Dendritic cell treated with granulocyte-macrophage colony-stimulating factor and Interleukin-4, amounts not matched to agents 40 ng/mL and 50 ng/mL, for 4 days (primary cell): ENCODE measurements at regions not wholly inside any gene's neighbourhood (a gene's known extent, or its start where the extent isn't known, plus 50 kb on each side); places are given as distances from the start of the nearest gene placed in this dataset.
"Not testable (repeated sequence)": the region's sequence is repeated elsewhere in the genome, so short reads cannot be mapped to it uniquely, and the experiment has no call there.

Experiments
- H3K27ac Mint-ChIP-seq: one replicate; pipeline ENCODE4 v1.8.0; 2022; ENCODE audit warnings: mild to moderate bottlenecking, mixed read lengths
- H3K27me3 Mint-ChIP-seq: one replicate; pipeline ENCODE4 v1.8.0; 2022; ENCODE audit warnings: mild to moderate bottlenecking, mixed read lengths
- H3K36me3 Mint-ChIP-seq: one replicate; pipeline ENCODE4 v1.8.0; 2022; ENCODE audit warnings: low read depth, mixed read lengths
- H3K4me1 Mint-ChIP-seq: one replicate; pipeline ENCODE4 v1.8.0; 2022; ENCODE audit warnings: low read depth, mixed read lengths
- H3K4me3 Mint-ChIP-seq: one replicate; pipeline ENCODE4 v1.8.0; 2022; ENCODE audit warnings: mild to moderate bottlenecking, moderate library complexity, mixed read lengths
- H3K9me3 Mint-ChIP-seq: one replicate; pipeline ENCODE4 v1.8.0; 2022; ENCODE audit warnings: mixed read lengths
- intact Hi-C: fragments of 100-400 bp; cut with micrococcal nuclease; formaldehyde crosslinking; loops from one replicate; pipeline ENCODE4 v1.15.0; 2022

DNA sequence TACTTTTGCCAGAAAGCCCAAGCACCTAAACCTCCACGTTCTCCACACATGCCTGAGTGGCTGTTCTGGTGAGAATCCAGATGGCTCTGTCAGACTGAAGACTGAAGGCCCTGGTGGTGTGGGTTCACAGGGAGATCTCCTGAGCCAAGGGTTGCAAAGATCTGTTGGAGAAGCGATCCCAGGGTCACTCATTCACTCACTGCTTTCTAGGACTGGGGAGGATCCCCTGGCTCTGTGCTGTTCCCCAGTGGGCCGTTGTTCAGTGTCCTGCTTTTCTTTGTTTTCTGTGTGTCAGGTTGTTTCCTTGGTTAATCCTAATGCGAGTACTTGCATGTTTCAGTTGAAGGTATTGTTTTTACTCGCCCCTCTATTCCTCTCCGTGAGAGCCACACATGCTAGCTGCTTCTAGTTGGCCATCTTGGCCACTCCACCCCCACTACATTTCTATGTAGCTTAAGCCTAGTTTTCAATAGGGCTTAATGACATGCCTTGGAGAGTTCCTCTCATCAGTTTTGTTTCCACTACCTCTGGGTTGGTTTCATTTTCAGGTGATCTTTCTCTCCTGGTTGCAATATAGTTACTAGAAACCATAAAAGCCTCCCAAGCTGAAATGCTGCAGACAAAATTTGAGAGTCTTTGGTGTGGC lies 144.5 kb upstream of the SLC38A2 start:
- H3K4me1 Mint-ChIP-seq = peaks cover 9% of the 10 kb centered on the region
- intact Hi-C loops = no loop called here

DNA sequence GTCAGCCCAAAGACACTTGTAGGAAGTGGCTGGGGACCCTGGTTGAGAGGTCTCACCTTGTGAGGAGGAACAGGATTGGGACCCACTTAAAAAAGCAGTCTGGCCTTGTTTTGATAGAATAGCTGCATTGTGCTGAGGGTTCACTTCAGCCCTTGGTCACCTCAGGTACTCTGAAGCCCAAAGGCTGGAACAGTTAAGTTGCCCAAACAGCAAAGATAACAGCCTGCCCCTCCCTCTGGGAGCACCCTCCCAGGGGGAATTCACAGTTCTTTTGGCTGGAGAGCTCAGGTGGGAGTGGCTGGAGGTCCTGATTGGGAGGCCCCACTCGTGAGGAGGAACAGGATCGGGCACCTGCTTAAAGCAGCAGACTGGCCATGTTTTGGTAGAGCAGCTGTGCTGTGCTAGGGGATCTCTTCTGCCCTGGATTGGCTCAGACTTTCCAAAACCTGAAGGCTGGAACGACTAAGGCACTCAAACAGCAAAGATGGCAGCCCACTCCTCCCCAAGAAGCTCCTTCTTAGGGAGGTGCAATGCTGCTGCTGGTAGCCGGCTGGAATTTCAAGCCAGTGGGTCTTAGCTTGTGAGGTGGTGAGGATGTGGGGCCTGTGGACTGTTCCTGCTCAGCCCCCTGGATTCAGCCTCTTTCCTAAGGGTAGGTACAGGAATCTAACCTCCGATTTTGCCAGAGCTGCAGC lies 143.8 kb upstream of the SLC38A2 start:
- Mint-ChIP-seq H3K9me3 (peaks cover under 1% of the 10 kb centered on the region), H3K4me3 (no peak overlapping the region), H3K27me3 (no peaks in the 10 kb centered on the region), H3K36me3 (no peaks in the 10 kb centered on the region), H3K4me1 (peaks cover 5% of the 10 kb centered on the region), H3K27ac (no peak overlapping the region)
- intact Hi-C loops = no loop called here

More for the DNA sequence above, 144.5 kb upstream of the SLC38A2 start:
- Mint-ChIP-seq H3K9me3 (no peaks in the 10 kb centered on the region), H3K36me3 (no peaks in the 10 kb centered on the region), H3K27me3 (no peaks in the 10 kb centered on the region), H3K4me3 (no peak overlapping the region), H3K27ac (no peak overlapping the region)

DNA sequence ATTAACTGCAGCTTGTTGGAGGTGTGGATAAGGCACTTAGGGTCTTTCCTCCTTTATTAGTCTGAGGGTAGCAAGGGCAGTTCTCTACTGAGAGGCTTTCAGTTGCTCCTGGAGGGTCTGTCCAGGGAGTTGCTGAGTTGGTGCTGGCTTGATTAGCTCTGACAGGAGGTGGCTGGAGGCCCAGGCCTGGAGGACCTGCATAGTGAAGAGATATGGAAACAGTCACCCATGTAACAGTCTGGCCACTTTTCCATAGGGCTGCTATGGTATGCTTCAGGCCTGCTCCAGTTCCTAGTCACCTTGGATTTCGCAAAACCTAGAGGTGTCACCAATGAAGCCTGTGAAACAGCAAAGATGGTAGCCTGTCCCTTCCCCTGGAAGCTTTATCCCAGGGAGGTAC lies 143.3 kb upstream of the SLC38A2 start:
- Mint-ChIP-seq H3K4me1 (peaks cover 5% of the 10 kb centered on the region), H3K36me3 (no peaks in the 10 kb centered on the region)

DNA sequence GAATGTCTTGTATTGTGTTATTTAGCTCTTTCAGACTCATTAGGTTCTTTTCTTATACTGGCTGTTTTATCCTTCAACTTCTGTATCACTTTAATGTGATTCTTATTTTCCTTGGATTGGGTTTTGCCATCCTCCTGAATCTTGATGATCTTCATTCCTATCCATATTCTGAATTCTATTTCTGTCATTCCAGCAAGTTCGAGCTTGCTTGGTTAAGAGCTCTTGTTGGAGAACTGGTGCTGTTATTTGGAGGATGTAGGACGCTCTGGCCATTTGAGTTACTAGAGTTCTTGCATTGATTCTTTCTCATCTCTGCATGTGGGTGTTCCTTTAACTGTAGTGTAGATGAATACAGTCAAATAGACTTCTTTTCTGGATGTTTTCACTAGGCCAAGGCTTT lies 142.3 kb upstream of the SLC38A2 start:
- no peaks in the 10 kb centered on the region for H3K27me3 Mint-ChIP-seq
- H3K9me3 Mint-ChIP-seq = peaks cover 15% of the 10 kb centered on the region
- intact Hi-C loops = no loop called here
- H3K4me3 Mint-ChIP-seq = no peak overlapping the region
- no peaks in the 10 kb centered on the region for H3K36me3 Mint-ChIP-seq
- H3K27ac Mint-ChIP-seq = no peak overlapping the region
- H3K4me1 Mint-ChIP-seq = peaks cover 5% of the 10 kb centered on the region

More for the DNA sequence above, 143.3 kb upstream of the SLC38A2 start:
- Mint-ChIP-seq H3K27ac (no peak overlapping the region), H3K9me3 (peaks cover 6% of the 10 kb centered on the region), H3K4me3 (no peak overlapping the region), H3K27me3 (no peaks in the 10 kb centered on the region)
- intact Hi-C loops = no loop called here

DNA sequence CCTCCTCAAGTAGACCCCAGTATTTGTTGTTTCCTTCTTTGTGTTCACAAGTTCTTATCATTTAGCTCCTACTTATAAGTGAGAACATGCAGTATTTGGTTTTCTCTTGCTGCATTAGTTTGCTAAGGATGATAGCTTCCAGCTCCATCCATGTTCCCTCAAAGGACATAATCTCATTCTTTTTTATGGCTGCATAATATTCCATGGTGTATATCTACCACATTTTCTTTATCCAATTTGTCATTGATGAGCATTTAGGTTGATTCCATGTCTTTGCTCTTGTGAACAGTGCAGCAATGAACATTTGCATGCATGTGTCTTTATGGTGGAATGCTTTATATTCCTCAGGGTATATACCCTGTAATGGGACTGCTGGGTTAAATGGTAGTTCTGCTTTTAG lies 137.7 kb upstream of the SLC38A2 start:
- H3K27me3 Mint-ChIP-seq, H3K4me3 Mint-ChIP-seq, H3K4me1 Mint-ChIP-seq, H3K27ac Mint-ChIP-seq, H3K36me3 Mint-ChIP-seq, intact Hi-C loops: not testable (repeated sequence)
- H3K9me3 Mint-ChIP-seq = peaks cover 54% of the 10 kb centered on the region

DNA sequence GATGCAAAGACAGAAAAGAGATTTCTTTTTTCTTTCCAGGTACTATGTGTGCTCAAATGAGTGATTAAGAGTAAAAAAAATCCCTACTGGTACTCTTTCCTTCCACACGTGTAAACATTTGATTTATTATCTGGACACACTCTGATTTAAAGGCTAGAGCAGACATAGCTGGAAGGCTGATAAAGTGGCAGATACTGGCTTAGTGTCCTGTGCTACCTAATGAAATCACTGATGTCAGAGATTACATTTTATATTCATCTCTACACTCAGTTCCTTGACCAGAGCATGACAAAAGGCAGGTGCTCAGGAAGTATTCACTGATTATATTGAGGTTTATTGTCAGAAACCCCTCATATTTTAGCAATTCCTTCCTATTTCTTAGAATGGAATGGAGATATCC lies 136.6 kb upstream of the SLC38A2 start:
- no peaks in the 10 kb centered on the region for H3K27me3 Mint-ChIP-seq
- H3K36me3 Mint-ChIP-seq = peaks cover 7% of the 10 kb centered on the region
- no peak overlapping the region for H3K27ac Mint-ChIP-seq
- H3K4me3 Mint-ChIP-seq = no peak overlapping the region
- intact Hi-C loops = no loop called here
- peaks cover 61% of the 10 kb centered on the region for H3K9me3 Mint-ChIP-seq
- H3K4me1 Mint-ChIP-seq = no peaks in the 10 kb centered on the region

DNA sequence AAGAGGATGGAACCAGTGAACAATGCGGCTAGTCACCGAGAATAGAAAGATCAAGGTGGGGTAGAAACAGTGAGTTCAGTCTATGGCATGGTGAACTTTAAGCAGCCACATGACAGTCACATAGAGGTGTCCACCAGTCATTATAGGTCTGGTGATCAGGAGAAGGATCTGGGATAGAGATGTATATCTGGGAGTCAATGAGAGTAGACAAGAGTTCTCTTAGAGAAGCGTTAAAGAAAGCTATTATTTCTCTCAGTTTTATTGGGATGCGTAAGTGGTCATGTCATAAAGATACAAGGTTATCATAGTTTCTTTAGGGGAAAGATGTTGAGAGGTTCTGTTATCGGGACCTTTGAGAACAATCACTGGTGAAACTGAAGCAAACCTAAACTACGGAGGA lies 136.1 kb upstream of the SLC38A2 start:
- H3K27ac Mint-ChIP-seq = no peak overlapping the region
- no peaks in the 10 kb centered on the region for H3K4me1 Mint-ChIP-seq
- H3K27me3 Mint-ChIP-seq = no peaks in the 10 kb centered on the region
- H3K9me3 Mint-ChIP-seq = peaks cover 61% of the 10 kb centered on the region
- intact Hi-C loops = no loop called here
- no peak overlapping the region for H3K4me3 Mint-ChIP-seq
- peaks cover 7% of the 10 kb centered on the region for H3K36me3 Mint-ChIP-seq

DNA sequence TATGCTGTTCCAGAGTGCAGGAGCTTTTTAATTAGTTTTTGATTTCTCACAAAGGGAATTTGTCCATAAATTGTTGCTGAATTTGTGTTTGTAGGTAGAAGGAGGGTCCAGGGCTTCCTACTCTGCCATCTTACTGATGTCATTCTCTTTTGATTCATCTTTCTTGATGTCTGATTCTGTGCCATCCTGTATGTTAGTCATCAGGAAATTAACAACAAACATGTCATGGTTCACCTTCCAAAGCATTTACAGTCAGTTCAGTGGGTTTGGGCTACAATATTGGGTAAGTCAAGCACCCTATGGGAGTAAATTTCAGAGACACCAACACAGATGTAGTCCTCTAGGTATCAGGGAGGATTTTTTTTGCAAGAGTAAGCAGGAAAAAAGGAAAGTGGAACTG lies 135.2 kb upstream of the SLC38A2 start:
- Mint-ChIP-seq H3K27ac (no peak overlapping the region), H3K4me1 (no peaks in the 10 kb centered on the region), H3K36me3 (peaks cover 7% of the 10 kb centered on the region), H3K27me3 (no peaks in the 10 kb centered on the region), H3K9me3 (peaks cover 68% of the 10 kb centered on the region), H3K4me3 (no peak overlapping the region)
- intact Hi-C loops = no loop called here

DNA sequence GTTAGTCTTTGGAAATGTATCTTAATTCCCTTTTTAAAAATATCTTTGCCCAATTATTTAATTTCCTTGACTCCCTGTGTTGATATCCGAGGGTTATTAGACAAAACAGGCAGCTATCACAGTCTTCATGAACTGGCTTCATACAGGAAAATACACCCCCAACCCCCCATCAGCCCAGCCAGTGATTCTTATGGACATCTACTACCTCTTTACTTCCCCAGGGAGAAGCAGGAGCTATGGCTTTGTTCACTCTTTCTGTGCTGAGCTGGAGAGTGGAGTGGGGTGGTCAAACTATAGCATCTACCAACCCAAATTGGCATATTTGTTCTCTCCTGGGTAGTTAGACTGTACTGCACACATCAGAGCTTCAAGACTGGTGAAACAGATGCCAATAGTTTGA lies 134.4 kb upstream of the SLC38A2 start:
- H3K27ac Mint-ChIP-seq = no peak overlapping the region
- peaks cover 76% of the 10 kb centered on the region for H3K9me3 Mint-ChIP-seq
- peaks cover 7% of the 10 kb centered on the region for H3K36me3 Mint-ChIP-seq
- no peak overlapping the region for H3K4me3 Mint-ChIP-seq
- intact Hi-C loops = no loop called here
- no peaks in the 10 kb centered on the region for H3K27me3 Mint-ChIP-seq
- no peaks in the 10 kb centered on the region for H3K4me1 Mint-ChIP-seq

DNA sequence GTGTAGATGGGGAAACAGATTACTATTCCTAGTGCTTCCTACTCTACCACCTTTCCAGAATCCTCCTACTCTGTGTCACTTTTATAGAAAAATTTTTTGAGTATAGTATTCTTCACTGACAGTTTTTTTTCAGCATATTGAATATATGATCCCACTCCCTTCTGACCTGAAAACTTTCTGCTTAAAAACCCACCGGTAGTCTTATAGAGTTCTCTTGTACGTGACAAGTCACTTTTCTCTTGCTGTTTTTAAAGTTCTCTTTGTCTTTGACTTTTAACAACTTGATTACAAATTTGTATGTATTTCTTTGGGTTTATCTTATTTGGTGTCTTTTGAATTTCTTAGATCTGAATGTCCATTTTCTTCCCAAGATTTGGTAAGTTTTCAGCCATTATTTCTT lies 133.6 kb upstream of the SLC38A2 start:
- H3K27ac Mint-ChIP-seq = no peak overlapping the region
- intact Hi-C loops = no loop called here
- H3K4me3 Mint-ChIP-seq = no peak overlapping the region
- H3K27me3 Mint-ChIP-seq = no peaks in the 10 kb centered on the region
- H3K4me1 Mint-ChIP-seq = no peaks in the 10 kb centered on the region
- H3K9me3 Mint-ChIP-seq = peaks cover 79% of the 10 kb centered on the region
- H3K36me3 Mint-ChIP-seq = peaks cover 7% of the 10 kb centered on the region

DNA sequence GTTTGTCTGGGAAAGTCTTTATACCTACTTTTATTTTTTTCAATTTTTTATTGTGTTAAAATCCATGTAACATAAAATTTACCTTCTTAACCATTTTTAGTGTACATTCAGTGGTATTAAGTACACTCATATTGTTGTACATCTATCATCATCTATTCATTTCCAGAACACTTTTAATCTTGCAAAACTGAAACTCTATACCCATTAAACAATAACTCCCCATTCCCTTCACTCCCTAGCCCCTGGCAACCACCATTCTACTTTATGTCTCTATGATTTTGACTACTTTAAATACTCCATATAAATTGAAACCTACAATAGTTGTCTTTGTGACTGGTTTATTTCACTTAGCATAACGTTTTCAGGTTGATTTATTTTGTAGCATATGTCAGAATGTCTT lies 131.9 kb upstream of the SLC38A2 start:
- intact Hi-C loops = no loop called here
- Mint-ChIP-seq H3K4me1 (no peaks in the 10 kb centered on the region), H3K36me3 (peaks cover 7% of the 10 kb centered on the region), H3K27ac (no peak overlapping the region), H3K9me3 (peaks cover 69% of the 10 kb centered on the region), H3K27me3 (no peaks in the 10 kb centered on the region), H3K4me3 (no peak overlapping the region)

DNA sequence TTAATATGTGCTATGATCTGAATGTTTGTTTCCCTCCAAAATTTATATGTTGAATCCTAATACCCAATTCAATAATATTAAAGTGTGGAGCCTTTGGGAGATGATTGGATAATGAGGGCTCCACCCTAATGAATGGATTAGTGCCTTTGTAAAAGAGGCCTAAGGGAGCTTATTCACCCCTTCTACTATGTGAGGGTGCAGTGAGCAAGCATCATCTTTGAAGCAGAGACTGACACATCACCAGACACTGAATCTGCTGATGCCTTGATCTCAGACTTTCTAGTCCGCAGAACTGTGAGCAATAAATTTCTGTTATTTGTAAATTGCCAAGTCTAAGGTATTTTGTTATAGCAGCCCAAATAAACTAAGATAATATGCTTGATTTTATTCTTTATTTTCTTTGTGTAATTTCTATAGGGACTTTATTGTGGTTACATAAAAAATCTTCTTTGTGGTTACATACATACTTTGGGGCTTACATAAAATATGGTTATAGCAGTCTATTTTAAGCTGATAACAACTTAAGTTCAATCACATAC lies 131.1 kb upstream of the SLC38A2 start:
- Mint-ChIP-seq H3K27me3 (no peaks in the 10 kb centered on the region), H3K4me1 (no peaks in the 10 kb centered on the region), H3K36me3 (peaks cover 7% of the 10 kb centered on the region), H3K27ac (no peak overlapping the region), H3K9me3 (peaks cover 66% of the 10 kb centered on the region), H3K4me3 (no peak overlapping the region)
- intact Hi-C loops = no loop called here

DNA sequence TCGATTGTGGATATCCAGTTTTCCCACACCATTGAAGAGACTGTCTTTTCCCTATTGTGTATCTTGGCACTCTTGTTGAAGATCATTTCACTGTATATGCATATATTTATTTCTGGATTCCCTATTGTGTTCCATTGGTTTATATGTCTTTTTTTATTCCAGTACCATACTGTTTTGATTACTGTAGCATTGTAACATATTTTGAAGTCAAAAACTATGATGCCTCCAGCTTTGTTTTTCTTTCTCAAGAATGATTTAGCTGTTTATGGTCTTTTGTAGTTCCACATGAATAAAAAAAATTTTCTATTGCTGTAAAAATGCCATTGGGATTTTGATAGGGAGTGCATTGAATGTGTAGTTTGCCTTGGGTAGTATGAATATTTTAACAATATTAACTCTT lies 128.1 kb upstream of the SLC38A2 start:
- no peak overlapping the region for H3K4me3 Mint-ChIP-seq
- no peaks in the 10 kb centered on the region for H3K4me1 Mint-ChIP-seq
- peaks cover 39% of the 10 kb centered on the region for H3K9me3 Mint-ChIP-seq
- H3K27ac Mint-ChIP-seq = no peak overlapping the region
- H3K27me3 Mint-ChIP-seq = no peaks in the 10 kb centered on the region
- no peaks in the 10 kb centered on the region for H3K36me3 Mint-ChIP-seq
- intact Hi-C loops = no loop called here

DNA sequence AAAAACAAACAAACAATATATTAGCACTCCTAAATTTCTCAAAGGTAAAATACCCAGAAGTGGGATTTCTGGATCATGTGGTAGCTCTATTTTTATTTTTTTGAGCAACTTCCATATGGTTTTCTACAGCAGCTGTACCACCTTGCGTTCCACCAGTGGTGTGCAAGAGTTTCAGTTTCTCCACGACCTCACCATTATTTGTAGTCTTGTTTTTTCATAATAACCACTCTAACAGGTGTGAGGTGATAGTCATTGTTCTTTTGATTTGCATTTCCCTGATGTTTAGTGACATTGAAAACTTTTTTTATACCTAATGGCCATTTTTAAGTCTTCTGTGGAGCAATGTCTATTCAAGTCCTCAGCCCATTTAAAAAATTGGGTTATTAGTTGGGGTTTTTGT lies 127.3 kb upstream of the SLC38A2 start:
- Mint-ChIP-seq H3K27me3 (no peaks in the 10 kb centered on the region), H3K4me3 (no peak overlapping the region), H3K4me1 (no peaks in the 10 kb centered on the region), H3K27ac (no peak overlapping the region), H3K36me3 (no peaks in the 10 kb centered on the region), H3K9me3 (peaks cover 31% of the 10 kb centered on the region)
- intact Hi-C loops = no loop called here

DNA sequence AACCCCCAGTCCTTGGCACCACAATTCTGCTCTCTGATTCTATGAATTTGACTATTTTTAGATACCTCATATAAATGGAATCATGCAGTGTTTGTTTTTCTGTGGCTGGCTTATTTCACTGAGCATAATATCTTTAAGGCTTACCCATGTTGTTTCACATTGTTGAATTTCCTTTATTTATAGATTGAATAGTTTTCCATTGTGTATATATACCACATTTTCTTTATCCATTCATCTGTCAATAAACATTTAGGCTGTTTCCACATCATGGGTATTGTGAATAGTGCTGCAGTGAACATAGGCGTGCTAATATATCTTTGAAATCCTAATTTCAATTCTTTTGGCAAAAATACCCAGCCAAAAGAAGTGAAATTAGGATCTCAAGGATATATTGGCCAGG lies 126.7 kb upstream of the SLC38A2 start:
- Mint-ChIP-seq H3K27ac (no peak overlapping the region), H3K36me3 (no peaks in the 10 kb centered on the region), H3K4me1 (no peaks in the 10 kb centered on the region), H3K27me3 (no peaks in the 10 kb centered on the region), H3K4me3 (no peak overlapping the region), H3K9me3 (peaks cover 27% of the 10 kb centered on the region)
- intact Hi-C loops = no loop called here
